ENCODE measurements at regions not wholly inside any gene's neighbourhood (a gene's known extent, or its start where the extent isn't known, plus 50 kb on each side); places are given as distances from the start of the nearest gene placed in this dataset.
"Not testable (repeated sequence)": the region's sequence is repeated elsewhere in the genome, so short reads cannot be mapped to it uniquely, and the experiment has no call there.

DNA sequence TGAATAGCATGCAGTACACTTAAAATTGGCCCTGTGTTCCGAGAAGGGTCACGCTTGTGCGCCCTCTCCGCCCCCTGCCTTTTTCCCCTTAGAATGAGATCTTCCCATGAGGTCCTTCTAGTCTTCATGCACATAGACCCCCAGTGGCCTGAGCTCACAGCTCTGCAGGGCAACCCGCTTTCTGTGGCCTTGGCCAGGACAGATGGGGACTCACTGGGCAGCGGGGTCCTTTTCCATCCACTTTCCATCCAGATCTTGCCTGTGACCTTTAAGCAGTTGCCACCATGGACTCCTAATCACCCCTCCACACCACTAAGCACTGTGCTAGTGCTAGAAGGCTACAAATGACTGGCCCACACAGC, 244.4 kb downstream of the UACA start:
- Histone ChIP-seq H3K4me1 (ENCODE audit: insufficient read depth, low read length) (no peaks in the 10 kb centered on the region; the same call in 1 of the 2 replicates), H3K9ac (ENCODE audit: low read depth, low read length) (no peak overlapping the region)

DNA sequence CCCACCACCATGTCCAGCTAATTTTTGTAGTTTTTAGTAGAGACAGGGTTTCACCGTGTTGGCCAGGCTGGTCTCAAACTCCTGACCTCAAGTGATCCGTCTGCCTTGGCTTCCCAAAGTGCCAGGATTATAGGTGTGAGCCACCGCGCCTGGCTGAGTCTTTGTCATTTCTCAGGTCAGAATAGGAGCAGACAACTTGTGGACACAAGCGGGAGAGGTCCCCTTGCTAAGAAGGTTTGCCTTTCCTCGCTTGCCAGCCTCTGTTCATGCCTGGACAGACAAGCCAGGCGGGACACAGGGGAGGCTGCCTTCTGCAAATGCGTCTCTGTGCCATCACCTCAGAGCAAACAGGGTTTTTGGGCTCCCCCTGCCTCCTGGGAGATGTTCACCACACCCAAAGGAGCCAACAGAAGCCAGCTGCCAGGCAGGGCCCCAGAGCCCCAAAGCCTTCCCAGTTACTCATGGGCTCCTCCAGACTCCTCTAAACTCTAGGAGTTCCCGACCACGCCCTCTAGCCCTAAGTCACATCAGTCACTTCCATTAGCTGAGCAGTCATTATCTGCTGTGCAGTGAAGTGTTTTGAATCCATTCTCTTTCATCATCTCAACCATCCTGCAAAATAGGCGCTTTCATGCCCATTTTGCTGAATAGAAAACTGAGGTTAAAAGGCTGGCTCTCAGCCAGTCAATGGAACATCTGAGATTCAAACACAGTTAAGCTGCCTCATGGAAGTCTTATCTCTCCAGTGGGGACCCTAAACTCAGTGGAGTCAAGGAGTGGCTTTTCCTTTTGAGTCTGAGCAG, 245.0 kb downstream of the UACA start:
- Histone ChIP-seq H3K9ac (ENCODE audit: low read depth, low read length) (no peak overlapping the region), H3K9me3 (ENCODE audit: control insufficient read depth, insufficient read depth, low read length) (no peaks in the 10 kb centered on the region), H3K36me3 (ENCODE audit: insufficient read depth, low read length) (no peaks in the 10 kb centered on the region), H3K4me1 (ENCODE audit: insufficient read depth, low read length) (no peaks in the 10 kb centered on the region; the same call in 1 of the 2 replicates)

More for the DNA sequence above, 244.4 kb downstream of the UACA start:
- no peaks in the 10 kb centered on the region for H3K36me3 ChIP-seq (ENCODE audit: insufficient read depth, low read length)
- H3K9me3 ChIP-seq (ENCODE audit: control insufficient read depth, insufficient read depth, low read length) = no peaks in the 10 kb centered on the region

DNA sequence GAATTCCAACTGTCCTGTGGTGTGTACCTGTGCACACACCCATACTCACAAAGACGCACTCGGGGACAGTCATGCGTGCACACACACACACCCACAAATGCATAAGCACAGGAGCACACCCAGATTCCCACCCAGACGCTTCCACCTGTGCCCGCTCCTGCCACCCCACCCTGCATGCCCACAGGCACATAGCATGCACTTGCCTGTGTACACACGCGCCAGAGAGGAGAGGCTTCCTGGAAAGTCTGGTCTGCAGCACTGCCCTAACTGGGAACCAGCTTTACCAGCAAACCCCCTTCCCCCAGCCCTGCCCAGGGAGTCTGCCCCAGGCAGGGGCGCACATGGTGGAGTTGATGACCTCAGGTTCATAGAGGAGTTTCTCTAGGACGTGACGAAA, 246.2 kb downstream of the UACA start:
- no peak overlapping the region for H3K9ac ChIP-seq (ENCODE audit: low read depth, low read length)
- H3K9me3 ChIP-seq (ENCODE audit: control insufficient read depth, insufficient read depth, low read length) = no peaks in the 10 kb centered on the region; the same call in 1 of the 2 replicates
- H3K4me1 ChIP-seq (ENCODE audit: insufficient read depth, low read length) = no peaks in the 10 kb centered on the region; the same call in 1 of the 2 replicates
- H3K36me3 ChIP-seq (ENCODE audit: insufficient read depth, low read length) = no peaks in the 10 kb centered on the region

DNA sequence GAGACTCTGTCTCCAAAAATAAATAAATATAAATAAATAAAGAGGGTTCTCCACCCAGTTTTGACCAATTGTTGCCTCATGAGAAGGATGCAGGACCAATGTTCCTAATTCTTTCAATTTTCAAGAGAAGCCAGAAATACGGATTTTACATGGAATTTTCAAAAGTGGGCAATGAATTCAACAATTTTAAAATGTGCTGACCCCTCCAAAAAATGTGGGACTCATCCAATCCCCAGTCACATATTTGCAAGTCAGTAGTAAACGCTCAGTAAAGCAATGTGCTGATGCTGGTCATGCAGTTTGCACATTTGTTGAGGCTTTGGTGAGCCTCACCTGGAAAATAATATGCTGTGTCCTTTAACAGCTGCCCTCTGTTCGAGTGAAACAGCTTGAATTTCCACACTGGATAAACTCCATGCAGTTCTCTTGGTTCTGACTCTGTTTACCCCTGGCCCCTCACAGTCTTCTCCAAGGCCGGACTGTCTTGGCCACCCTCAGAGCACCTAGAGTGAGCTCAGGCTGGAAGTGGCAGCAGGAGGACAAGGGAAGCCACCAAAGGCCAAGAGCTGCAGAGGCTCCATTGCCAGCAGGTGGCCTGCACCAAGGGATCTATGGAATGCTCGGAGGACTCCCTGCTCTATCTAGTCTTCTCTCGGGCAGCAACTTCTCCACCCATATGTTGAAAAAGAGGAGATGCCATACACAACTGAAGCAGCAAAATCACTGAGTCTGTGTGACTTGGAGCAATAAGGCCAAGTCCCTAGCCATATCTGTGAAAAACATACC, 246.8 kb downstream of the UACA start:
- Histone ChIP-seq H3K9ac (ENCODE audit: low read depth, low read length) (no peak overlapping the region), H3K9me3 (ENCODE audit: control insufficient read depth, insufficient read depth, low read length) (no peaks in the 10 kb centered on the region; the same call in 1 of the 2 replicates), H3K36me3 (ENCODE audit: insufficient read depth, low read length) (no peaks in the 10 kb centered on the region)

DNA sequence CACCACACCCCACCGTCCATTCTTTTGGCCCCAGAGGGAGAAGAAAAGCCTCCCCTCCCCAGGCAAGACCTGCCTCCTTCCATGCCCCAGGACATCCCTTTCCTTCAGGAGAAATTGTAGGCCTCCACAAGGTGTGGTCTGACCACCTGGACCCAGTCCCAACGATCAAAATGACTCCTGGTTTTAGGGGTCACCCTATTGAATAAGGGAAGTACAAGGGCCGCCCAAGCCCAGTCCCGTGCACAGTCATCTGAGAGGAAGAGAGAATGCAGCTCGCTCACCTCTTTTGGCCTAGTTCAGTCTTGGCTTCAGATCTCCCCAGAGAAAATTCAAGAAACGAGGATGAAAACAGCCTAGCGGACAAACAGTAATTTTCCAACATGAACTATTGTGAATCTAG, 249.1 kb downstream of the UACA start:
- no peaks in the 10 kb centered on the region; the same call in 1 of the 2 replicates for H3K4me1 ChIP-seq (ENCODE audit: insufficient read depth, low read length)
- H3K9ac ChIP-seq (ENCODE audit: low read depth, low read length) = no peak overlapping the region
- no peaks in the 10 kb centered on the region for H3K36me3 ChIP-seq (ENCODE audit: insufficient read depth, low read length)
- no peaks in the 10 kb centered on the region; the same call in 1 of the 2 replicates for H3K9me3 ChIP-seq (ENCODE audit: control insufficient read depth, insufficient read depth, low read length)

More for the DNA sequence above, 246.8 kb downstream of the UACA start:
- no peaks in the 10 kb centered on the region; the same call in 1 of the 2 replicates for H3K4me1 ChIP-seq (ENCODE audit: insufficient read depth, low read length)

DNA sequence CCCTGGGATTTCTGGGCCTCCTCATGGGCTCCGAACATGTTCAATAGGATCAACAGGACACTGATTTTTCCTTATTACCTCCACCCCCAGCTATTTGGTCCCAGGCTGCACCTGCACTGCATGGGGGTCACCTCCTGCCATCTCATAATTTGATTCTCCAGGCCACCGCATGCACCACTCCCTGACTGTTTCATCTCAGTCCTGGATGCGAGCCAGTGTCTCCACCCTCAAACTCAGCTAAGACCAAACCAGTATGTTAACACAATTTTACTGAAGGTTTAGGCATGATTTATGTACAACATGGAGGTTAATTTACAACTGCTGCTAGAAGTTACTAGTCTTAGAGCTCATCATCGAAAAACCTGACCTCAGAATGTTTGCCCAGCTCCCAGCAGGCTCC, 249.5 kb downstream of the UACA start:
- no peaks in the 10 kb centered on the region for H3K36me3 ChIP-seq (ENCODE audit: insufficient read depth, low read length)
- H3K9me3 ChIP-seq (ENCODE audit: control insufficient read depth, insufficient read depth, low read length) = no peaks in the 10 kb centered on the region; the same call in 1 of the 2 replicates
- no peak overlapping the region for H3K9ac ChIP-seq (ENCODE audit: low read depth, low read length)
- H3K4me1 ChIP-seq (ENCODE audit: insufficient read depth, low read length) = no peaks in the 10 kb centered on the region; the same call in 1 of the 2 replicates

DNA sequence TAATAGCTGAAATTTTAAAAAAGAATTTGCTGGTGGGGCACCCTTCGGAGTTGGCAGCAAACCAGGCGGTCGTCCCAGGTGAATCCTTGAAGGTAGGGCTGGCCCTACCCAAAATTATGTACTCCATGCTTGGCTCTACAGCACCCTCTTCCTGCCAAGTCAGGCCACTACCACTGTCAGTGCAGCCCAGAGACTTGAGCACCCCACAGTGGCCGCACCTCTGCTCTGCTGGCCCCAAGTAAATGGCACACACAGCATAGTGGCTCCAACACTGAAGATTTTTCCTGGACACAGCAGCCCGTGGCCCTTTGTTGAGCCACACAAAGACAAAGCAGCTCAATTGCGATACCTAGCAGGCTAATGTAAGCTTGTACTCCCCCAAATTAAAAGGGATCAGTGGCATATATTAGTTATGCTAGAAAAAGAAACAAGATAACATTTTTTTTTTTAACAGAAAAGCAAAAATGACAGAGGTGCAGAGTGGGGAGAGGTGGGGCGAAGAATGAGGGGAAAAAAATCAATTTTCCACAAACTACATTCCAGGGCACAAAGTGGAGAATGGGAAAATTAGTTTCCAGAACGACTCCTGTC, 250.5 kb downstream of the UACA start:
- no peaks in the 10 kb centered on the region for H3K36me3 ChIP-seq (ENCODE audit: insufficient read depth, low read length)
- peaks cover 3% of the 10 kb centered on the region; the same call in 1 of the 2 replicates for H3K4me1 ChIP-seq (ENCODE audit: insufficient read depth, low read length)
- no peaks in the 10 kb centered on the region; the same call in 1 of the 2 replicates for H3K9me3 ChIP-seq (ENCODE audit: control insufficient read depth, insufficient read depth, low read length)
- H3K9ac ChIP-seq (ENCODE audit: low read depth, low read length) = no peak overlapping the region

DNA sequence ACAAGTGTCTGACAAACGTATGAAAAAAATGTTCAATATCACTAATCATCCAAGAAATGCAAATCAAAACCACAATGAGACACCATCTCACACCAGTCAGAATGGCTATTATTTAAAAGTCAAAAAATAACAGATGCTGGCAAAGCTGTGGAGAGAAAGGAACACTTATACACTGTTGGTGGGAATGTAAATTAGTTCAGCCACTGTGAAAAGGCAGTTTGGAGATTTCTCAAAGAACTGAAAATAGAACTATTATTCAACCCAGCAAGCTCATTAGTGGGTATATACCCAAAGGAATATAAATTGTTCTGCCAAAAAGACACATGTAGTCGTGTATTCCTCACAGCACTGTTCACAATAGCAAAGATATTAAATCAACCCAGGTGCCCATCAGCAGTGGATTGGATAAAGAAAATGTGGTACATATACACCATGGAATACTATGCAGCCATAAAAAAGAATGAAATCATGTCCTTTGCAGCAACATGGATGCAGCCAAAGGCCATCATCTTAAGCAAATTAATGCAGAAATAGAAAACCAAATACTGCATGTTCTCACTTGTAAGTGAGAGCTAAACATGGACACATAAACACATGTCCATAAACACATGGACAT, 251.3 kb downstream of the UACA start:
- not testable (repeated sequence) for H3K36me3 ChIP-seq (ENCODE audit: insufficient read depth, low read length); H3K9me3 ChIP-seq (ENCODE audit: control insufficient read depth, insufficient read depth, low read length); H3K4me1 ChIP-seq (ENCODE audit: insufficient read depth, low read length); H3K9ac ChIP-seq (ENCODE audit: low read depth, low read length)

DNA sequence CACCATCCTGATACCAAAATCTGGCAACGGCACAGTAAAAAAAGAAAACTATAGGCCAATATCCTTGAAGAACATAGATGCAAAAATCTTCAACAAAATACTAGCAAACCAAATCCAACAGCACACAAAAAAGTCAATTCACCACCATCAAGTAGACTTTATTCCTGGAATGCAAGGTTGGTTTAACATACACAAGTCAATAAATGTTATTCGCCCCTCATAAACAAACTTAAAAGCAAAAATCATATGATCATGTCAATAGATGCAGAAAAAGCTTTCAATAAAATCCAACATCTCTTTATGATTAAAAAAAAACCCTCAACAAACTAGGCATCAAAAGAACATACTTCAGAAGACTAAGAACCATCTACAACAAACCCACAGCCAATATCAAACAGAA, 252.9 kb downstream of the UACA start:
- Histone ChIP-seq H3K9ac (ENCODE audit: low read depth, low read length) (no peak overlapping the region), H3K9me3 (ENCODE audit: control insufficient read depth, insufficient read depth, low read length) (no peaks in the 10 kb centered on the region; the same call in 1 of the 2 replicates), H3K4me1 (ENCODE audit: insufficient read depth, low read length) (peaks cover 17% of the 10 kb centered on the region), H3K36me3 (ENCODE audit: insufficient read depth, low read length) (no peaks in the 10 kb centered on the region)

DNA sequence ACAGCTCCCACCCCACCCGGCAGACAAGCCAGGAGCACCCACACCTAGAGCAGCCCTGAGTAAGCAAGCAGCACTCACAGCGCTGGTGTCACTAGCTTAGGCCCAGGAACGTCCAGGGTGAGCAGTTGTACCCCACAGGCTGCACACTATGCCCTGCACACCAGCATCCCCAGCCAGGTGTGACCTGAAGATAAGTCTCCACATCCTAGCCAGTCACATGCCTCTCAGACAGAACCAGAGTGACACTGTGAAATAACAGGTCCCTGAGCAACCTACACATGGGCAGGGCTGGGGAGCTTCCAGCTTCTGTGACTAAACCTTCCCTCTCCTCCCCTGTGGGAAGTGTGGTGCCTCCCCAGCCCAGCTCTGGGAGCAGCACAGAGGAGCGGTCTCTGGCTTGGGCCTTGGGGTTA, 253.6 kb downstream of the UACA start:
- Histone ChIP-seq H3K9ac (ENCODE audit: low read depth, low read length) (no peak overlapping the region), H3K4me1 (ENCODE audit: insufficient read depth, low read length) (peaks cover 22% of the 10 kb centered on the region), H3K36me3 (ENCODE audit: insufficient read depth, low read length) (no peaks in the 10 kb centered on the region), H3K9me3 (ENCODE audit: control insufficient read depth, insufficient read depth, low read length) (no peaks in the 10 kb centered on the region; the same call in 1 of the 2 replicates)

DNA sequence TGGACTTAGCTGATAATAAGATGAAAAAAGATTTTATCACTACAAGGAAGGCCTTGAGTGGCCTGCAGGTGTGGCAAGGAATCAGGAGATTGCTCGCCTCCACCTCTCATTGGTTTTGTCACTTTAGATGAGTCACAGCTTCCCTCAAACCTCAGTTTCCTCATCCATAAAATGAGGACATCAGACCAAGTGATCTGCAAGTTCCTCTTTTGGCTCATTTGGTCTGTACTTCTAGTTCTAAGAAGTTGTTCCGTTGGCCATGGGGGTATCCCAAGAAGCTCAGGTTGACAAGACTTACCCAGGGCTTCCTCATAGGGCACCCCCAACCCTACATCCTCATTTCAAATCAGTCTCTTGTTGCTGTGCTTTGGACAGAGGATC, 254.1 kb downstream of the UACA start:
- Histone ChIP-seq H3K36me3 (ENCODE audit: insufficient read depth, low read length) (no peaks in the 10 kb centered on the region), H3K4me1 (ENCODE audit: insufficient read depth, low read length) (peaks cover 27% of the 10 kb centered on the region), H3K9me3 (ENCODE audit: control insufficient read depth, insufficient read depth, low read length) (no peaks in the 10 kb centered on the region; the same call in 1 of the 2 replicates), H3K9ac (ENCODE audit: low read depth, low read length) (no peak overlapping the region)

DNA sequence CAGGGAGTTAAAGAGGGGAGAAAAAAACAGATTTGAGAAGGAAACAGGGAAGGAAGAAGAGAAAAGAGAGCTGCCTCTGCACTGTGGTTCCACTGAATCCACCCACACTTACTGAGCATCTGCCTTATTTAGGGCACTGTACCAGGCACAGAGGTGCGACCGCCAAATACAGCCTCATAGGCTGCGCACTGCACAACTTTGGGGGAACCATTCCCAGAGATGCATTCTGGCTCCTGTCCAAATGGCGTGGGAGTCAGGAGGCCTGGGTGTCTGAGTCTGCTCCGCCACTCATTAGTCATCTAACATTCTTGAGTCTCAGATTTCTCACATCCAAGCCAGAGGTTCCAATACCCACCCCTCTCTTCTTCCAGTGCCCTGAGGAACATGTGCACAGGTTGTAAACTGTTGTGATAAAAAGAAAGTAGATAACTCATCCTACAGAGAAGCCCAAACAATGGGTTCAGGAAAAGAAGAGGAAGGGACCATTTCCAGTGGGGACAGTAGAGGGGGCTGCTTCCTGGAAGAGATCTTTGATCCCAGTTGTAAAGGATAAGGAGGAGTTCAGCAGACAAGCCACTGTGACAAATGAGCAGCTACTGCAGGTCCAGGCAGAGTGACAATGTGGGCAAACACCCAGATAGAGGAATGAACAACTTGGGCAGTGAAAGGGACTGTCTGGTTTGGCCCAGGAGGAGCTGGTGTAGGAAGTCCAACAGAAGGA, 254.6 kb downstream of the UACA start:
- Histone ChIP-seq H3K4me1 (ENCODE audit: insufficient read depth, low read length) (peaks cover 32% of the 10 kb centered on the region), H3K9me3 (ENCODE audit: control insufficient read depth, insufficient read depth, low read length) (no peaks in the 10 kb centered on the region; the same call in 1 of the 2 replicates), H3K36me3 (ENCODE audit: insufficient read depth, low read length) (no peaks in the 10 kb centered on the region), H3K9ac (ENCODE audit: low read depth, low read length) (no peak overlapping the region)

DNA sequence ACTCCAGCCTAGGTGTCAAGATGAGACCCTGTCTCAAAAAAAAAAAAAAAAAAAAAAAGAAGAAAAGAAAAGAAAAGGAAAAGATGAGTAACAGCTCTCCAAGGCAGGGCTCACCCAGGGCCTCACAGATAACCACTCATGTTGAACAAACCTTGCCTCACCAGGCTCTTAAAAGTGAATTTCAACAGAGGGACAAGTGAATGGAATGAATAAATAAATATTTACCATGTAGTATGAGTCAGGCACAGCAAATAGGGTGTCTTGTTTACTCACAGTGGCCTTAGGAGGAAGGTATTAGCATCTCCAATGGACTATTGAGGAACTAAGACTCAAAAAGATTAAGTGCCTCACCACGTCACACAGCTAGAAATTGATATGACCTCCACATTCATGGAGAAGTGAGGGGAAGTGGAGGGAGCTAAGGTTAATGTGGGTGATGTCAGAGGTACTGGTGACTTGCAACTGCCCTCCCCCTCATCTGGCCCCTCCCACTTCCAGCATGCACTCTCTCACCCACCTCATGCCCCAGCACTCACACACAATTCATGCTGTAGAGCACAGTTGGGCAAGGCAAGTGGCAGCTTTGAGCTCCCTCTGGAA, 255.5 kb downstream of the UACA start:
- Histone ChIP-seq H3K9me3 (ENCODE audit: control insufficient read depth, insufficient read depth, low read length) (no peaks in the 10 kb centered on the region; the same call in 1 of the 2 replicates), H3K36me3 (ENCODE audit: insufficient read depth, low read length) (no peaks in the 10 kb centered on the region), H3K9ac (ENCODE audit: low read depth, low read length) (no peak overlapping the region), H3K4me1 (ENCODE audit: insufficient read depth, low read length) (peaks cover 33% of the 10 kb centered on the region)

Measured in ES-I3 (cell line).